Keratinocyte (primary cell): ENCODE measurements at regions not wholly inside any gene's neighbourhood (a gene's known extent, or its start where the extent isn't known, plus 50 kb on each side); places are given as distances from the start of the nearest gene placed in this dataset.

ENCODE experiments used
- DNase-seq: peaks from one replicate; pipeline ENCODE4 v3.0.0-alpha.2; 2011; ENCODE audit warnings: low read depth, missing footprints, low spot score
- FAIRE-seq: peaks from 2 replicates; lab custom pipeline; 2011; peaks lifted over from hg19 to GRCh38; lab: Jason Lieb, UNC
- H2AFZ ChIP-seq: 2 replicates; pipeline ENCODE4 v1.6.0; 2012; ENCODE audit warnings: low read length, control low read depth, inconsistent platforms; ENCODE audit not compliant: control insufficient read depth
- H3K27ac ChIP-seq: 2 replicates; pipeline ENCODE4 v1.5.1; 2011; ENCODE audit warnings: low read length; ENCODE audit not compliant: control insufficient read depth, insufficient read depth
- H3K27me3 ChIP-seq: 3 replicates; pipeline ENCODE4 v1.6.0; 2011; ENCODE audit warnings: low read length; ENCODE audit not compliant: control insufficient read depth, insufficient read depth; ENCODE audit errors: extremely low read depth
- H3K36me3 ChIP-seq, 2 experiments: 2 replicates in 1 of 2; 3 replicates in 1 of 2; pipeline ENCODE4 v1.5.1; 2011; ENCODE audit warnings: low read length in 2 of 2, mild to moderate bottlenecking in 1 of 2; ENCODE audit not compliant: control insufficient read depth in 2 of 2, insufficient read depth in 2 of 2; ENCODE audit errors: extremely low read depth in 1 of 2
- H3K4me1 ChIP-seq: 3 replicates; pipeline ENCODE4 v1.5.1; 2011; ENCODE audit warnings: low read length; ENCODE audit not compliant: control insufficient read depth, insufficient read depth; ENCODE audit errors: extremely low read depth
- H3K4me2 ChIP-seq: 3 replicates; pipeline ENCODE4 v1.6.0; 2011; ENCODE audit warnings: low read depth, low read length; ENCODE audit not compliant: control insufficient read depth, insufficient read depth; ENCODE audit errors: extremely low read depth
- H3K4me3 ChIP-seq, 3 experiments: fragments of 200-600 bp in 1 of 3; sonication (generic) in 1 of 3; 2 replicates in 2 of 3; 3 replicates in 1 of 3; pipeline ENCODE4 v1.5.1; 2011 to 2016; ENCODE audit warnings: low read length in 3 of 3, mild to moderate bottlenecking in 3 of 3, control low read depth in 2 of 3, inconsistent platforms in 1 of 3, low read depth in 1 of 3, mixed read lengths in 1 of 3, mixed run types in 1 of 3, moderate library complexity in 1 of 3; ENCODE audit not compliant: control insufficient read depth in 2 of 3, insufficient read depth in 2 of 3; ENCODE audit errors: extremely low read depth in 1 of 3
- H3K79me2 ChIP-seq: 2 replicates; pipeline ENCODE4 v1.6.0; 2012; ENCODE audit warnings: low read length; ENCODE audit not compliant: control insufficient read depth, insufficient read depth
- H3K9ac ChIP-seq: 3 replicates; pipeline ENCODE4 v1.6.0; 2011; ENCODE audit warnings: low read length; ENCODE audit not compliant: control insufficient read depth, insufficient read depth; ENCODE audit errors: extremely low read depth
- H3K9me1 ChIP-seq: 3 replicates; pipeline ENCODE4 v1.6.0; 2011; ENCODE audit warnings: low read length; ENCODE audit not compliant: control insufficient read depth, insufficient read depth; ENCODE audit errors: extremely low read depth
- H3K9me3 ChIP-seq: 2 replicates; pipeline ENCODE4 v1.5.1; 2012; ENCODE audit warnings: low read depth, low read length; ENCODE audit not compliant: control insufficient read depth
- H4K20me1 ChIP-seq: 3 replicates; pipeline ENCODE4 v1.6.0; 2011; ENCODE audit warnings: low read length; ENCODE audit not compliant: control insufficient read depth, insufficient read depth; ENCODE audit errors: extremely low read depth
- CTCF ChIP-seq, 3 experiments: IDR thresholded peaks in 1 of 3; conservative IDR thresholded peaks in 1 of 3; optimal IDR thresholded peaks in 1 of 3; 2 replicates in 2 of 3; 3 replicates in 1 of 3; pipeline versions ENCODE3 to v1.5.1; 2011; ENCODE audit warnings: low read length in 3 of 3, mild to moderate bottlenecking in 3 of 3, moderate library complexity in 2 of 3, control low read depth in 1 of 3, inconsistent platforms in 1 of 3; ENCODE audit not compliant: insufficient read depth in 2 of 3; ENCODE audit errors: extremely low read depth in 1 of 3
- EZH2 ChIP-seq: IDR thresholded peaks from one replicate; pipeline ENCODE4 v1.6.1; 2012; ENCODE audit warnings: inconsistent platforms, mild to moderate bottlenecking, low read length, moderate library complexity
- dilution Hi-C: fragments of 300-500 bp; cut with MboI; formaldehyde crosslinking; loops from one replicate; pipeline ENCODE4 v1.7.0; 2020; ENCODE audit warnings: low sequenced_read_pairs; ENCODE audit not compliant: extremely low pct_ligation_motif_present

- TF ChIP-seq CTCF (optimal IDR thresholded peaks at IDR 0.05 in 1 of 3, IDR thresholded peaks at IDR 0.05 in 1 of 3, conservative IDR thresholded peaks at IDR 0.05 in 1 of 3; ENCODE audit: extremely low read depth in 1 of 3, insufficient read depth in 2 of 3, low read length in 3 of 3) (no peak), EZH2 (no peak)
- no peaks in the 10 kb centered on the region for H3K36me3 ChIP-seq
- DNase-seq = no peak
- H2AFZ ChIP-seq = no peak overlapping the region
- no peak overlapping the region for H3K4me2 ChIP-seq
- H3K79me2 ChIP-seq = no peaks in the 10 kb centered on the region
- dilution Hi-C loops = no loop called here
- no peak overlapping the region for H3K27ac ChIP-seq
- no peak overlapping the region for H3K9ac ChIP-seq
- H4K20me1 ChIP-seq = no peaks in the 10 kb centered on the region
- no peak overlapping the region for H3K4me3 ChIP-seq
- no peaks in the 10 kb centered on the region for H3K4me1 ChIP-seq
- no peak for FAIRE-seq
- H3K27me3 ChIP-seq = no peaks in the 10 kb centered on the region
- no peaks in the 10 kb centered on the region for H3K9me3 ChIP-seq
- H3K9me1 ChIP-seq = no peaks in the 10 kb centered on the region
These were observed 139.3 kb downstream of the SLC24A2 start for GRCh38 chr9:19649336-19650041.

- FAIRE-seq (no peak), DNase-seq (no peak)
- no peak overlapping the region for H3K4me3 ChIP-seq
- no peaks in the 10 kb centered on the region for H3K79me2 ChIP-seq
- no peaks in the 10 kb centered on the region for H4K20me1 ChIP-seq
- H3K4me1 ChIP-seq = no peaks in the 10 kb centered on the region
- H3K4me2 ChIP-seq = no peak overlapping the region
- TF ChIP-seq CTCF (optimal IDR thresholded peaks at IDR 0.05 in 1 of 3, IDR thresholded peaks at IDR 0.05 in 1 of 3, conservative IDR thresholded peaks at IDR 0.05 in 1 of 3; ENCODE audit: extremely low read depth in 1 of 3, insufficient read depth in 2 of 3, low read length in 3 of 3) = no peak
- TF ChIP-seq EZH2 = no peak
- no peaks in the 10 kb centered on the region for H3K9me1 ChIP-seq
- no peak overlapping the region for H3K9ac ChIP-seq
- H3K9me3 ChIP-seq = no peaks in the 10 kb centered on the region
- H3K27me3 ChIP-seq = no peaks in the 10 kb centered on the region
- H3K36me3 ChIP-seq = no peaks in the 10 kb centered on the region
- dilution Hi-C loops = no loop called here
- no peak overlapping the region for H3K27ac ChIP-seq
- H2AFZ ChIP-seq = no peak overlapping the region
These were observed 140.2 kb downstream of the SLC24A2 start for GRCh38 chr9:19648672-19649071.
